ENCODE measurements at regions not wholly inside any gene's neighbourhood (a gene's known extent, or its start where the extent isn't known, plus 50 kb on each side); places are given as distances from the start of the nearest gene placed in this dataset.

DNA sequence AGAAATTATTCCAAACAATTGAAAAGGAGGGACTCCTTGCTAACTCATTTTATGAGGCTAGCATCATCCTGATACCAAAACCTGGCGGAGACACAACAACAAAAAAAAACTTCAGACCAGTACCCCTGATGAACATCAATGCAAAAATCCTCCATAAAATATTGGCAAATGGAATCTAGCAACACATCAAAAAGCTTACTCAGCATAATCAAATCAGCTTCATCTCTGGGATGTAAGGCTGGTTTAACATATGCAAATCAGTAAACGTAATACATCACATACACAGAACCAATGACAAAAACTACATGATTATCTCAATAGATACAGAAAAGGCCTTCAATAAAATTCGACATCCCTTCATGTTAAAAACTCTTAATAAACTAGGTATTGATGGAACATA is 440.1 kb downstream of the NUF2 start:
- no peaks in the 10 kb centered on the region for H3K4me1 Mint-ChIP-seq (ENCODE audit: low read depth, unreplicated experiment)
- Histone ChIP-seq H3K27me3 (replicated peaks; ENCODE audit: control insufficient read depth, insufficient read depth, low read length) (no peaks in the 10 kb centered on the region), H3K4me3 (ENCODE audit: low read depth, low read length) (no peak overlapping the region), H3K36me3 (ENCODE audit: control insufficient read depth, insufficient read depth, low read length) (no peaks in the 10 kb centered on the region), H3K4me1 (no peaks in the 10 kb centered on the region), H3K9me3 (no peaks in the 10 kb centered on the region)
- H3K27me3 Mint-ChIP-seq (ENCODE audit: insufficient read depth, unreplicated experiment) = no peaks in the 10 kb centered on the region
- POLR2A ChIA-PET = no interaction called here
- no peak for DNase-seq
- H3K27ac Mint-ChIP-seq (ENCODE audit: unreplicated experiment) = no peak overlapping the region
- CTCF ChIA-PET = no interaction called here
- TF ChIP-seq, protein P1, sequence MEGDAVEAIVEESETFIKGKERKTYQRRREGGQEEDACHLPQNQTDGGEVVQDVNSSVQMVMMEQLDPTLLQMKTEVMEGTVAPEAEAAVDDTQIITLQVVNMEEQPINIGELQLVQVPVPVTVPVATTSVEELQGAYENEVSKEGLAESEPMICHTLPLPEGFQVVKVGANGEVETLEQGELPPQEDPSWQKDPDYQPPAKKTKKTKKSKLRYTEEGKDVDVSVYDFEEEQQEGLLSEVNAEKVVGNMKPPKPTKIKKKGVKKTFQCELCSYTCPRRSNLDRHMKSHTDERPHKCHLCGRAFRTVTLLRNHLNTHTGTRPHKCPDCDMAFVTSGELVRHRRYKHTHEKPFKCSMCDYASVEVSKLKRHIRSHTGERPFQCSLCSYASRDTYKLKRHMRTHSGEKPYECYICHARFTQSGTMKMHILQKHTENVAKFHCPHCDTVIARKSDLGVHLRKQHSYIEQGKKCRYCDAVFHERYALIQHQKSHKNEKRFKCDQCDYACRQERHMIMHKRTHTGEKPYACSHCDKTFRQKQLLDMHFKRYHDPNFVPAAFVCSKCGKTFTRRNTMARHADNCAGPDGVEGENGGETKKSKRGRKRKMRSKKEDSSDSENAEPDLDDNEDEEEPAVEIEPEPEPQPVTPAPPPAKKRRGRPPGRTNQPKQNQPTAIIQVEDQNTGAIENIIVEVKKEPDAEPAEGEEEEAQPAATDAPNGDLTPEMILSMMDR (IDR thresholded peaks at IDR 0.05; ENCODE audit: insufficient read depth in 1 of 2, low read depth in 1 of 2, low read length in 1 of 2, severe bottlenecking in 1 of 2, unreplicated experiment in 1 of 2) = no peak
- H3K4me3 Mint-ChIP-seq (ENCODE audit: unreplicated experiment) = no peak overlapping the region
- H3K9me3 Mint-ChIP-seq (ENCODE audit: unreplicated experiment) = peaks cover 18% of the 10 kb centered on the region
- no peaks in the 10 kb centered on the region for H3K36me3 Mint-ChIP-seq (ENCODE audit: insufficient read depth, unreplicated experiment)
- BruUV-seq (replicated peaks) = no TSS peak
- intact Hi-C loops (cut with micrococcal nuclease; ENCODE audit: unreplicated experiment) = no loop called here

DNA sequence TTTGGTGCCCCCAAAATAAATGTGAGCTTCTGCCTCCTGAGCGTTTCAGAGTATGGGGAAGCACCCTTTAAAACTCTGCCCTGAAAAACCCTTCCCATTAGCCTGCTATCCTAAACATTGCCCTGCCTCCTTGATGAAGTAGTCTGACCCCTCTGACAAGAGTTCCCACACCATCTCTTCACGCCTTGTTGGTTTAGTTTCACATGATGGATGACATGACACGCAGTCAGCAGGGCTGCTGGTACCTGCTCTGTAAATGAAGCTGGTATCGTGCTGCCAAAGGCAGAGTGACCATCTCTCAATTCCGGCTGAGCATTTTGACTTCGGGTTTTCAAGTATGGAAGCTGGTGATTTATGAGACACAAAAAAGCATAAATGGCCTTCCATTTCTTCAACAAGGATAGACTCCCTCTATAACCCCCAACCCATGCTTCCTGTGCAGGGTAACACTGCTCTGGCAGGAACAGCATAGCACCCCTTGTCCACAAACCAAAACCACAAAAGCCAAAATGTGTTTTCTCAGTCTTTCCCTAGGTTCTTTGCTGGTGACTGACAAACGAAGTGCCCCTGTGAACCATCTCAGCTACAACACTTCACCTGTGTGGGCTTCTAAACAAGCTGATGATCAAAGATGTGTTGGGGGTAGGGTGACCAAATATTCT is 444.6 kb downstream of the NUF2 start:
- TF ChIP-seq, protein P1 (IDR thresholded peaks at IDR 0.05; ENCODE audit: insufficient read depth in 1 of 2, low read depth in 1 of 2, low read length in 1 of 2, severe bottlenecking in 1 of 2, unreplicated experiment in 1 of 2) = no peak
- no peaks in the 10 kb centered on the region for H3K27me3 Mint-ChIP-seq (ENCODE audit: insufficient read depth, unreplicated experiment)
- Histone ChIP-seq H3K4me3 (ENCODE audit: low read depth, low read length) (no peak overlapping the region), H3K4me1 (no peaks in the 10 kb centered on the region), H3K36me3 (ENCODE audit: control insufficient read depth, insufficient read depth, low read length) (no peaks in the 10 kb centered on the region), H3K27me3 (replicated peaks; ENCODE audit: control insufficient read depth, insufficient read depth, low read length) (no peaks in the 10 kb centered on the region), H3K9me3 (no peaks in the 10 kb centered on the region)
- H3K4me3 Mint-ChIP-seq (ENCODE audit: unreplicated experiment) = no peak overlapping the region
- intact Hi-C loops (cut with micrococcal nuclease; ENCODE audit: unreplicated experiment) = no loop called here
- DNase-seq = no peak
- no TSS peak for BruUV-seq (replicated peaks)
- POLR2A ChIA-PET = no interaction called here
- H3K36me3 Mint-ChIP-seq (ENCODE audit: insufficient read depth, unreplicated experiment) = no peaks in the 10 kb centered on the region
- no peaks in the 10 kb centered on the region for H3K4me1 Mint-ChIP-seq (ENCODE audit: low read depth, unreplicated experiment)
- CTCF ChIA-PET = no interaction called here
- H3K9me3 Mint-ChIP-seq (ENCODE audit: unreplicated experiment) = peaks cover 2% of the 10 kb centered on the region
- no peak overlapping the region for H3K27ac Mint-ChIP-seq (ENCODE audit: unreplicated experiment)

DNA sequence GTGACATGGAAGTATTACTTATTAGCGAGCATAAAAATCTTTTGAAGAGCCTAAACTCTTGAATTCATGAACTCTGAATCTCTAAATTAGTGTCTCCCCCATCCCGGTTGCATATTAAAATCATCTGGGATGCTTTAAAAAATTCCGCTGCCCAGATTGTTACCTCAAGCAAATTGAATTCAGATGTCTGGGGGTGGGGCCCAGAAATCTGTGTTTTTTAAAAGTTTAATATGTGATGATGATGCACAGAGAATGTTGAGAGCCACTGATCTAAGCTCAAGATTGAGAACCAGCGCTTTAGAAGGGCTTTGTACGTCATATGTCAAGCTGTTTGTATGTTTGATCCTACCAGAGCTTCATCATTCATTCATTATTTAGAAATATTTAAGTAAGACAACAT is 446.8 kb downstream of the NUF2 start:
- no peak for DNase-seq
- CTCF ChIA-PET = no interaction called here
- no TSS peak for BruUV-seq (replicated peaks)
- intact Hi-C loops (cut with micrococcal nuclease; ENCODE audit: unreplicated experiment) = no loop called here
- H3K4me1 Mint-ChIP-seq (ENCODE audit: low read depth, unreplicated experiment) = no peaks in the 10 kb centered on the region
- Histone ChIP-seq H3K27me3 (replicated peaks; ENCODE audit: control insufficient read depth, insufficient read depth, low read length) (no peaks in the 10 kb centered on the region), H3K36me3 (ENCODE audit: control insufficient read depth, insufficient read depth, low read length) (no peaks in the 10 kb centered on the region), H3K4me1 (no peaks in the 10 kb centered on the region), H3K9me3 (no peaks in the 10 kb centered on the region), H3K4me3 (ENCODE audit: low read depth, low read length) (no peak overlapping the region)
- H3K27me3 Mint-ChIP-seq (ENCODE audit: insufficient read depth, unreplicated experiment) = no peaks in the 10 kb centered on the region
- no peaks in the 10 kb centered on the region for H3K9me3 Mint-ChIP-seq (ENCODE audit: unreplicated experiment)
- no peaks in the 10 kb centered on the region for H3K36me3 Mint-ChIP-seq (ENCODE audit: insufficient read depth, unreplicated experiment)
- POLR2A ChIA-PET = no interaction called here
- H3K4me3 Mint-ChIP-seq (ENCODE audit: unreplicated experiment) = no peak overlapping the region
- H3K27ac Mint-ChIP-seq (ENCODE audit: unreplicated experiment) = no peak overlapping the region
- TF ChIP-seq, protein P1 (IDR thresholded peaks at IDR 0.05; ENCODE audit: insufficient read depth in 1 of 2, low read depth in 1 of 2, low read length in 1 of 2, severe bottlenecking in 1 of 2, unreplicated experiment in 1 of 2) = no peak
